ENCODE measurements at regions not wholly inside any gene's neighbourhood (a gene's known extent, or its start where the extent isn't known, plus 50 kb on each side); places are given as distances from the start of the nearest gene placed in this dataset.

- CTCF ChIA-PET: interaction anchor here (1.1 kb wide), 1 partner anchor 13 kb away, joined by 3 read pairs; no protein-coding TSS in a partner anchor
- POLR2A ChIA-PET: no interaction called here
- Histone ChIP-seq H2AFZ (ENCODE audit: low read depth) (no peak overlapping the region), H3K79me2 (ENCODE audit: insufficient read depth) (no peaks in the 10 kb centered on the region), H4K20me1 (ENCODE audit: insufficient read depth) (no peaks in the 10 kb centered on the region), H3K9me3 (no peaks in the 10 kb centered on the region), H3K4me2 (no peak overlapping the region), H3K9ac (no peak overlapping the region), H3F3A (replicated peaks; ENCODE audit: insufficient read depth) (peaks cover 50% of the 10 kb centered on the region), H3K4me1 (ENCODE audit: control insufficient read depth in 1 of 2, insufficient read depth in 2 of 2, low read depth in 1 of 2, low read length in 1 of 2) (peaks cover 0 to 57% of the 10 kb centered on the region in 2 experiments; a peak in 3 of 4 replicates), H3K36me3 (replicated peaks in 1 of 2; ENCODE audit: control insufficient read depth in 1 of 2, insufficient read depth in 2 of 2, low read length in 1 of 2) (no peaks in the 10 kb centered on the region), H3K27ac (ENCODE audit: low read depth in 2 of 2, low read length in 1 of 2) (no peak overlapping the region), H3K27me3 (ENCODE audit: insufficient read depth) (no peaks in the 10 kb centered on the region), H3K4me3 (ENCODE audit: low read depth in 2 of 2, low read length in 1 of 2) (no peak overlapping the region), H3K9me2 (no peaks in the 10 kb centered on the region)
- WGBS (ENCODE audit: low lambda C conversion rate): 75% methylated on average over 1 of the region's 1 CpG
- no peak for DNase-seq
- no peak for TF ChIP-seq SMC3 (IDR thresholded peaks at IDR 0.05; ENCODE audit: low read depth, low read length)
- TF ChIP-seq, protein P1, sequence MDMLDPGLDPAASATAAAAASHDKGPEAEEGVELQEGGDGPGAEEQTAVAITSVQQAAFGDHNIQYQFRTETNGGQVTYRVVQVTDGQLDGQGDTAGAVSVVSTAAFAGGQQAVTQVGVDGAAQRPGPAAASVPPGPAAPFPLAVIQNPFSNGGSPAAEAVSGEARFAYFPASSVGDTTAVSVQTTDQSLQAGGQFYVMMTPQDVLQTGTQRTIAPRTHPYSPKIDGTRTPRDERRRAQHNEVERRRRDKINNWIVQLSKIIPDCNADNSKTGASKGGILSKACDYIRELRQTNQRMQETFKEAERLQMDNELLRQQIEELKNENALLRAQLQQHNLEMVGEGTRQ (IDR thresholded peaks at IDR 0.05; ENCODE audit: borderline replicate concordance, low read depth, low read length): no peak
- no peak for TF ChIP-seq FOSL2 (IDR thresholded peaks at IDR 0.05; ENCODE audit: borderline replicate concordance, low read depth)
- no peak for TF ChIP-seq YY1 (IDR thresholded peaks at IDR 0.05; ENCODE audit: low read depth)
- no peak for TF ChIP-seq MAX (IDR thresholded peaks at IDR 0.05; ENCODE audit: low read depth)
- no peak for TF ChIP-seq CTCF (IDR thresholded peaks at IDR 0.05)
- no peak for TF ChIP-seq IRF3 (IDR thresholded peaks at IDR 0.05; ENCODE audit: low read depth, low read length)
- TF ChIP-seq RCOR1 (IDR thresholded peaks at IDR 0.05; ENCODE audit: low read length): no peak
- no peak for TF ChIP-seq EP300 (IDR thresholded peaks at IDR 0.05; ENCODE audit: borderline replicate concordance in 1 of 2, low read depth in 1 of 2, low read length in 1 of 2)
- no peak for TF ChIP-seq EZH2phosphoT487 (IDR thresholded peaks at IDR 0.05; ENCODE audit: borderline replicate concordance, low read depth)
Observed at GRCh38 chr11:29314211-29314610, 702.6 kb downstream of the KCNA4 start.

DNA sequence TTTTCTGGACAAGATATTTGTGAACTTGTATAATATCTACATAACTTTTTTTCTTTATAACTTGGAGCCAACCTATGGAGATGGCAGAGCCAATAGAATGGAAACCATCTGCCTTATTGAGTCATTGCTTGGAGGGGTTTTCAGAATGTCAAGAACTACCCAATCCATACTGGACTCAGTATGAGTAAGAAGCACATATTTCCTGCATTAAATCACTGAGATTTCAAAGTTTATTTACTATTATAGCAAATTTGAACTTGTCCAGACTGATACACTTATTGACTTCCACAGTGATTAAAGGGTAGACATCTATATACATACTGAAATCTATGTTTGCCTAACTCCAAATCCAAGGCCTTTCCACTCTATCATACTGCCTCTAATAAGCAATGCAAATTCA, 704.0 kb downstream of the KCNA4 start:
- no peak for DNase-seq
- CTCF ChIA-PET: interaction anchor here (1.0 kb wide), 1 partner anchor 120 kb away, joined by 4 read pairs; no protein-coding TSS in a partner anchor
- H3K9ac ChIP-seq: no peak overlapping the region
- TF ChIP-seq EZH2phosphoT487 (IDR thresholded peaks at IDR 0.05; ENCODE audit: borderline replicate concordance, low read depth) (no peak), FOSL2 (IDR thresholded peaks at IDR 0.05; ENCODE audit: borderline replicate concordance, low read depth) (peak; percentile 74; the same call in 1 of the 2 replicates), MAX (IDR thresholded peaks at IDR 0.05; ENCODE audit: low read depth) (peak; percentile 22; the same call in 1 of the 2 replicates), JUND (IDR thresholded peaks at IDR 0.05) (peak; percentile 73), MXI1 (IDR thresholded peaks at IDR 0.05; ENCODE audit: low read depth, low read length) (no peak), GABPA (IDR thresholded peaks at IDR 0.05; ENCODE audit: low read depth) (no peak), FOXM1 (IDR thresholded peaks at IDR 0.05; ENCODE audit: low read depth) (no peak), PBX3 (IDR thresholded peaks at IDR 0.05) (peak; percentile 71), POLR2AphosphoS5 (IDR thresholded peaks at IDR 0.05; ENCODE audit: low read depth, low read length) (no peak), ELF1 (IDR thresholded peaks at IDR 0.05) (no peak), MEF2A (IDR thresholded peaks at IDR 0.05; ENCODE audit: borderline replicate concordance, low read depth) (no peak)
- TF ChIP-seq, protein P2, sequence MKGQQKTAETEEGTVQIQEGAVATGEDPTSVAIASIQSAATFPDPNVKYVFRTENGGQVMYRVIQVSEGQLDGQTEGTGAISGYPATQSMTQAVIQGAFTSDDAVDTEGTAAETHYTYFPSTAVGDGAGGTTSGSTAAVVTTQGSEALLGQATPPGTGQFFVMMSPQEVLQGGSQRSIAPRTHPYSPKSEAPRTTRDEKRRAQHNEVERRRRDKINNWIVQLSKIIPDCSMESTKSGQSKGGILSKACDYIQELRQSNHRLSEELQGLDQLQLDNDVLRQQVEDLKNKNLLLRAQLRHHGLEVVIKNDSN (IDR thresholded peaks at IDR 0.05; ENCODE audit: borderline replicate concordance, low read depth): no peak
- TF ChIP-seq, protein P1 (IDR thresholded peaks at IDR 0.05; ENCODE audit: borderline replicate concordance, low read depth, low read length): no peak

More for the DNA sequence above, 704.0 kb downstream of the KCNA4 start:
- H3K36me3 ChIP-seq (replicated peaks in 1 of 2; ENCODE audit: control insufficient read depth in 1 of 2, insufficient read depth in 2 of 2, low read length in 1 of 2): no peaks in the 10 kb centered on the region
- H3K79me2 ChIP-seq (ENCODE audit: insufficient read depth): no peaks in the 10 kb centered on the region
- H3K4me3 ChIP-seq (ENCODE audit: low read depth in 2 of 2, low read length in 1 of 2): no peak overlapping the region
- no peaks in the 10 kb centered on the region for H3K9me2 ChIP-seq
- no peaks in the 10 kb centered on the region for H3K9me3 ChIP-seq
- H2AFZ ChIP-seq (ENCODE audit: low read depth): no peak overlapping the region
- H3K27ac ChIP-seq (ENCODE audit: low read depth in 2 of 2, low read length in 1 of 2): peak overlapping the region in 1 of 2 experiments; percentile 93; a peak in 2 of 4 replicates
- POLR2A ChIA-PET: no interaction called here
- H3K4me2 ChIP-seq: no peak overlapping the region
- H3K27me3 ChIP-seq (ENCODE audit: insufficient read depth): no peaks in the 10 kb centered on the region
- no peaks in the 10 kb centered on the region for H4K20me1 ChIP-seq (ENCODE audit: insufficient read depth)
- H3K4me1 ChIP-seq (ENCODE audit: control insufficient read depth in 1 of 2, insufficient read depth in 2 of 2, low read depth in 1 of 2, low read length in 1 of 2): peaks cover 0 to 49% of the 10 kb centered on the region in 2 experiments; a peak in 3 of 4 replicates
- H3F3A ChIP-seq (replicated peaks; ENCODE audit: insufficient read depth): peaks cover 47% of the 10 kb centered on the region
